ENCODE measurements at regions not wholly inside any gene's neighbourhood (a gene's known extent, or its start where the extent isn't known, plus 50 kb on each side); places are given as distances from the start of the nearest gene placed in this dataset.

GRCh38 chr4:96784336-96784735, 944.4 kb downstream of the PDHA2 start:
- SMC1A ChIA-PET (ENCODE audit: uncharacterized antibody, unreplicated experiment) = no interaction called here
- under 1% methylated on average over 4 of the region's 4 CpGs for WGBS (ENCODE audit: insufficient coverage, insufficient replicate concordance, low lambda C conversion rate, missing lambda C conversion rate)
- no peaks in the 10 kb centered on the region for H4K20me1 ChIP-seq (ENCODE audit: control insufficient read depth, insufficient read depth)
- no peak overlapping the region for H3K9ac ChIP-seq (ENCODE audit: control insufficient read depth, insufficient read depth, low read length)
- no peaks in the 10 kb centered on the region for H3K79me2 ChIP-seq (ENCODE audit: control insufficient read depth, insufficient read depth, low read length)
- no peak overlapping the region for H3K27ac ChIP-seq (ENCODE audit: control insufficient read depth, insufficient read depth)
- no peak overlapping the region for H2AFZ ChIP-seq (ENCODE audit: control insufficient read depth, low read depth, low read length)
- CTCF ChIA-PET = interaction anchor here (1.0 kb wide), 1 partner anchor 9 kb away, joined by 4 read pairs; no protein-coding TSS in a partner anchor
- no peak overlapping the region for H3K4me2 ChIP-seq (ENCODE audit: control insufficient read depth, insufficient read depth)
- DNase-seq (ENCODE audit: low read depth, low spot score) = no peak
- in situ Hi-C loops (cut with MboI) (no loop called here), intact Hi-C loops (cut with micrococcal nuclease; ENCODE audit: unreplicated experiment) (no loop called here)
- BruUV-seq (replicated peaks) = no TSS peak
- H3K4me3 ChIP-seq = no peak overlapping the region
- RAD21 ChIA-PET (ENCODE audit: unreplicated experiment) = no interaction called here
- H3K4me1 ChIP-seq (ENCODE audit: control insufficient read depth, insufficient read depth, low read length) = no peaks in the 10 kb centered on the region
- POLR2A ChIA-PET = no interaction called here
- no peaks in the 10 kb centered on the region for H3K27me3 ChIP-seq (replicated peaks in 1 of 2; ENCODE audit: control insufficient read depth in 2 of 2, insufficient read depth in 2 of 2, low read length in 1 of 2)
- no peaks in the 10 kb centered on the region for H3K36me3 ChIP-seq (ENCODE audit: control insufficient read depth in 2 of 2, insufficient read depth in 2 of 2, low read length in 1 of 2)
- no peaks in the 10 kb centered on the region for H3K9me3 ChIP-seq (replicated peaks; ENCODE audit: control insufficient read depth, insufficient read depth, low read length)
- FAIRE-seq = no peak
- ATAC-seq = no peak
- no peak for TF ChIP-seq RELA (IDR thresholded peaks at IDR 0.05; ENCODE audit: borderline replicate concordance, partially characterized antibody)
- TF ChIP-seq MYC (IDR thresholded peaks at IDR 0.05; ENCODE audit: insufficient read depth, insufficient read length, insufficient replicate concordance, low read length, severe bottlenecking) = no peak
- no peak for TF ChIP-seq MTA3 (IDR thresholded peaks at IDR 0.05; ENCODE audit: borderline replicate concordance, low read length)
- TF ChIP-seq PRDM15 (CRISPR knock-in tag; IDR thresholded peaks at IDR 0.05) = no peak
- TF ChIP-seq CTCF (IDR thresholded peaks at IDR 0.05 in 2 of 3, conservative IDR thresholded peaks at IDR 0.05 in 1 of 3; ENCODE audit: control insufficient read depth in 2 of 3, extremely low read depth in 1 of 3, insufficient read depth in 1 of 3, low read depth in 3 of 3, low read length in 3 of 3) = no peak
- no peak for TF ChIP-seq TCF12 (IDR thresholded peaks at IDR 0.05; ENCODE audit: low read depth, low read length)
- no peak for TF ChIP-seq IRF5 (IDR thresholded peaks at IDR 0.05; ENCODE audit: borderline replicate concordance)
- no peak for TF ChIP-seq SRF (IDR thresholded peaks at IDR 0.05; ENCODE audit: low read depth in 2 of 2, low read length in 2 of 2)
- no peak for TF ChIP-seq ATF3 (IDR thresholded peaks at IDR 0.05; ENCODE audit: borderline replicate concordance, extremely low read depth, low read depth, low read length)
- TF ChIP-seq RFX5 (IDR thresholded peaks at IDR 0.05; ENCODE audit: low read depth, low read length) = no peak
- TF ChIP-seq PKNOX1 (IDR thresholded peaks at IDR 0.05) = no peak
- TF ChIP-seq ZNF274 (IDR thresholded peaks at IDR 0.05; ENCODE audit: insufficient read depth, insufficient read length) = no peak
- no peak for TF ChIP-seq NFIC (IDR thresholded peaks at IDR 0.05; ENCODE audit: low read depth, low read length)

All from GM12878 (cell line).